ENCODE measurements at regions not wholly inside any gene's neighbourhood (a gene's known extent, or its start where the extent isn't known, plus 50 kb on each side); places are given as distances from the start of the nearest gene placed in this dataset.
A peak's percentile ranks its signal among the peaks of the same experiment; 100 is the strongest.

GRCh38 chr13:50523307-50523706, 320.2 kb downstream of the DLEU7 start:
- WGBS, result 53% methylated on average over 3 of the region's 3 CpGs
- Histone ChIP-seq H3K9me3 (no peaks in the 10 kb centered on the region), H3K27ac (no peak overlapping the region), H3K4me1 (replicated peaks) (no peaks in the 10 kb centered on the region), H3K27me3 (replicated peaks; ENCODE audit: insufficient read depth) (no peaks in the 10 kb centered on the region), H3K4me3 (no peak overlapping the region), H3K36me3 (no peaks in the 10 kb centered on the region)
- intact Hi-C loops (cut with DNase I), result loop anchor here (10.0 kb wide), 1 partner anchor 669 kb away; no protein-coding TSS in a partner anchor
- DNase-seq (ENCODE audit: low spot score), result no peak
- TF ChIP-seq POLR2AphosphoS5 (IDR thresholded peaks at IDR 0.05) (no peak), CTCF (IDR thresholded peaks at IDR 0.05) (no peak), POLR2A (IDR thresholded peaks at IDR 0.05) (no peak)

GRCh38 chr13:50524560-50524959, 318.9 kb downstream of the DLEU7 start:
- 90% methylated on average over 4 of the region's 4 CpGs for WGBS

GRCh38 chr13:50526661-50527071, 316.8 kb downstream of the DLEU7 start:
- Histone ChIP-seq H3K27me3 (replicated peaks; ENCODE audit: insufficient read depth) (no peaks in the 10 kb centered on the region), H3K4me1 (replicated peaks) (peaks cover 4% of the 10 kb centered on the region), H3K27ac (no peak overlapping the region), H3K4me3 (no peak overlapping the region), H3K36me3 (no peaks in the 10 kb centered on the region), H3K9me3 (no peaks in the 10 kb centered on the region)
- TF ChIP-seq POLR2AphosphoS5 (IDR thresholded peaks at IDR 0.05) (no peak), CTCF (IDR thresholded peaks at IDR 0.05) (no peak), POLR2A (IDR thresholded peaks at IDR 0.05) (no peak)
- intact Hi-C loops (cut with DNase I), result loop anchor here (5.0 to 10.0 kb wide), 4 partner anchors 354 to 672 kb away; partner anchors contain the start of gene TRIM13
- no peak for DNase-seq (ENCODE audit: low spot score)
- WGBS, result 88% methylated on average over 7 of the region's 7 CpGs

More at GRCh38 chr13:50524560-50524959, 318.9 kb downstream of the DLEU7 start:
- DNase-seq (ENCODE audit: low spot score), result no peak
- intact Hi-C loops (cut with DNase I), result loop anchor here (10.0 kb wide), 1 partner anchor 670 kb away; no protein-coding TSS in a partner anchor
- Histone ChIP-seq H3K9me3 (no peaks in the 10 kb centered on the region), H3K4me3 (no peak overlapping the region), H3K27me3 (replicated peaks; ENCODE audit: insufficient read depth) (no peaks in the 10 kb centered on the region), H3K36me3 (no peaks in the 10 kb centered on the region), H3K4me1 (replicated peaks) (peaks cover 3% of the 10 kb centered on the region), H3K27ac (no peak overlapping the region)
- TF ChIP-seq POLR2A (IDR thresholded peaks at IDR 0.05), result no peak
- TF ChIP-seq CTCF (IDR thresholded peaks at IDR 0.05), result no peak
- TF ChIP-seq POLR2AphosphoS5 (IDR thresholded peaks at IDR 0.05), result no peak

DNA sequence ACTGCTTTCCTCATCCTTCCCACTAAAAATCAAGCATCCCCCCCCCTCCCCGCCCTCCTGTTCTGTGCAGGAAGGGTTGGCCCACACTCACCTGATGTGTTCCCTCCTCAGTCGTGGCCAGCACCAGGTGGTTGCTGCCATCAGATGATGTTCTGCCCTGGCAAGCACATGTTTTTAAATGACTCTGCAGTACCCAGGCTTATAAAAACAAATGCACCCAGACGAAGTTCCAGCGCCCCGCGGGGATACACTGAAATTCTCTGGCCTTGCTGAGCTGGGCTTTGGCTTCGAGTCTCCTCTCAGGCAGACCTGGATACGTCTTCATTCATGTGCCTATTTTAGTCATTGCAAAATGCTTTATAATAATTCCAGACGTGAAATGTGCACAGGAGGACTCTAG, 316.3 kb downstream of the DLEU7 start:
- Histone ChIP-seq H3K9me3 (no peaks in the 10 kb centered on the region), H3K36me3 (no peaks in the 10 kb centered on the region), H3K27me3 (replicated peaks; ENCODE audit: insufficient read depth) (no peaks in the 10 kb centered on the region), H3K27ac (no peak overlapping the region), H3K4me1 (replicated peaks) (peaks cover 4% of the 10 kb centered on the region), H3K4me3 (no peak overlapping the region)
- intact Hi-C loops (cut with DNase I), result loop anchor here (5.0 to 10.0 kb wide), 4 partner anchors 355 to 672 kb away; partner anchors contain the start of gene TRIM13
- DNase-seq (ENCODE audit: low spot score), result peak; percentile 22
- 24% methylated on average over 9 of the region's 9 CpGs for WGBS
- TF ChIP-seq POLR2AphosphoS5 (IDR thresholded peaks at IDR 0.05), result peak; percentile 28
- no peak for TF ChIP-seq POLR2A (IDR thresholded peaks at IDR 0.05)

GRCh38 chr13:50527612-50528509, 315.6 kb downstream of the DLEU7 start:
- H3K27ac ChIP-seq, result no peak overlapping the region

More at GRCh38 chr13:50527612-50528509, 315.6 kb downstream of the DLEU7 start:
- H3K4me3 ChIP-seq, result no peak overlapping the region
- H3K36me3 ChIP-seq, result no peaks in the 10 kb centered on the region
- H3K9me3 ChIP-seq, result no peaks in the 10 kb centered on the region
- WGBS, result 72% methylated on average over 9 of the region's 9 CpGs
- peaks cover 4% of the 10 kb centered on the region for H3K4me1 ChIP-seq (replicated peaks)
- TF ChIP-seq CTCF (IDR thresholded peaks at IDR 0.05) (no peak), POLR2A (IDR thresholded peaks at IDR 0.05) (no peak), POLR2AphosphoS5 (IDR thresholded peaks at IDR 0.05) (no peak)
- no peak for DNase-seq (ENCODE audit: low spot score)
- no peaks in the 10 kb centered on the region for H3K27me3 ChIP-seq (replicated peaks; ENCODE audit: insufficient read depth)
- intact Hi-C loops (cut with DNase I), result loop anchor here (2.0 to 10.0 kb wide), 5 partner anchors 356 to 673 kb away; partner anchors contain the start of gene TRIM13

All from prostate gland (tissue), 2 donors.